Breast epithelium (tissue), 4 donors: ENCODE measurements at regions not wholly inside any gene's neighbourhood (a gene's known extent, or its start where the extent isn't known, plus 50 kb on each side); places are given as distances from the start of the nearest gene placed in this dataset.

Experiments
- DNase-seq, 2 donors: peaks; one replicate each; pipeline ENCODE4 v3.0.0-alpha.2; 2019; ENCODE audit warnings: low spot score in 2 of 2
- H3K27ac ChIP-seq, 2 donors: fragments of 200-600 bp; sonication (generic) in 1 of 2; one replicate each; pipeline ENCODE4 v1.5.1; 2016 to 2019; ENCODE audit warnings: mild to moderate bottlenecking in 1 of 2
- H3K27me3 ChIP-seq, 2 donors: fragments of 200-600 bp; sonication (generic) in 1 of 2; one replicate each; pipeline versions ENCODE4 v1.5.1 to v1.6.0; 2017 to 2019; ENCODE audit warnings: control low read depth in 1 of 2, mild to moderate bottlenecking in 1 of 2
- H3K36me3 ChIP-seq: fragments of 200-600 bp; one replicate; pipeline ENCODE4 v1.5.1; 2019
- H3K4me1 ChIP-seq, 2 donors: fragments of 200-600 bp; sonication (generic); one replicate each; pipeline ENCODE4 v1.5.1; 2016 to 2019; ENCODE audit warnings: control low read depth in 1 of 2
- H3K4me3 ChIP-seq, 3 donors: fragments of 200-600 bp; sonication (generic); 1 replicate in 2 of 3; 2 replicates in 1 of 3; pipeline ENCODE4 v1.5.1; 2016 to 2019; ENCODE audit warnings: mild to moderate bottlenecking in 3 of 3, moderate library complexity in 2 of 3
- H3K9me3 ChIP-seq, 2 donors: fragments of 200-600 bp; sonication (generic) in 1 of 2; one replicate each; pipeline ENCODE4 v1.5.1; 2016 to 2019; ENCODE audit warnings: control low read depth in 1 of 2
- POLR2A ChIP-seq: fragments of 450-650 bp; IDR thresholded peaks from one replicate; pipeline ENCODE4 v1.6.1; 2016; ENCODE audit warnings: antibody characterized with exemption, mild to moderate bottlenecking, moderate library complexity
- POLR2AphosphoS5 ChIP-seq, 3 donors: sonication (generic); formaldehyde crosslinking; IDR thresholded peaks; one replicate each; pipeline ENCODE4 v1.6.1; 2017; ENCODE audit warnings: antibody characterized with exemption in 3 of 3
- intact Hi-C: fragments of 100-400 bp; cut with DNase I; formaldehyde crosslinking; loops from one replicate; pipeline ENCODE4 v1.15.1; 2023; ENCODE audit warnings: low total_unique reads
- TF ChIP-seq, protein P1 (sequence below), 3 donors: fragments of 450-650 bp; IDR thresholded peaks; one replicate each; pipeline ENCODE4 v1.5.1; 2016 to 2017; ENCODE audit warnings: antibody characterized with exemption in 3 of 3, mild to moderate bottlenecking in 3 of 3, moderate library complexity in 3 of 3

DNA sequence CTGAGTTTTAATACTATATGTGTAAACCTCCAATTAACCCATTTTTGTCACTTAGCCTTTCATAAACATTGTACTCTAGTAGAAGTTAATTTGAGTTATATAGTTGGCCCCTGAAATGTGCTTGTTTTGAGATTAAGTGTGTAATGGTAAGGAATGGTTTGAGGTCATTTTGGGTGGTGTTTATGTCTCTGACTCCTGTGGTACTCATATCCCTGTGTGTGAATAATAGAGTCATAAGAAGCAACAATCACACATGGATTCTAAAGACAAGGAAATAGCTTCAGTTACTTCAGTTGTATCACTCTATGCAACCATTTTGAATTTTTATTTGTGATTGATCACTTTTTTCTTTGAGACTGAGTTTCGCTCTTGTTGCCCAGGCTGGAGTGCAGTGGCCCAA is 408.5 kb downstream of the MFSD1 start:
- DNase-seq: no peak
- no peaks in the 10 kb centered on the region for H3K36me3 ChIP-seq
- H3K27me3 ChIP-seq: no peaks in the 10 kb centered on the region
- no peaks in the 10 kb centered on the region for H3K4me1 ChIP-seq
- intact Hi-C loops: no loop called here
- H3K4me3 ChIP-seq: no peak overlapping the region
- no peak overlapping the region for H3K27ac ChIP-seq
- H3K9me3 ChIP-seq: no peaks in the 10 kb centered on the region
- no peak for TF ChIP-seq POLR2A
- no peak for TF ChIP-seq POLR2AphosphoS5 (IDR thresholded peaks at IDR 0.05)
- TF ChIP-seq, protein P1, sequence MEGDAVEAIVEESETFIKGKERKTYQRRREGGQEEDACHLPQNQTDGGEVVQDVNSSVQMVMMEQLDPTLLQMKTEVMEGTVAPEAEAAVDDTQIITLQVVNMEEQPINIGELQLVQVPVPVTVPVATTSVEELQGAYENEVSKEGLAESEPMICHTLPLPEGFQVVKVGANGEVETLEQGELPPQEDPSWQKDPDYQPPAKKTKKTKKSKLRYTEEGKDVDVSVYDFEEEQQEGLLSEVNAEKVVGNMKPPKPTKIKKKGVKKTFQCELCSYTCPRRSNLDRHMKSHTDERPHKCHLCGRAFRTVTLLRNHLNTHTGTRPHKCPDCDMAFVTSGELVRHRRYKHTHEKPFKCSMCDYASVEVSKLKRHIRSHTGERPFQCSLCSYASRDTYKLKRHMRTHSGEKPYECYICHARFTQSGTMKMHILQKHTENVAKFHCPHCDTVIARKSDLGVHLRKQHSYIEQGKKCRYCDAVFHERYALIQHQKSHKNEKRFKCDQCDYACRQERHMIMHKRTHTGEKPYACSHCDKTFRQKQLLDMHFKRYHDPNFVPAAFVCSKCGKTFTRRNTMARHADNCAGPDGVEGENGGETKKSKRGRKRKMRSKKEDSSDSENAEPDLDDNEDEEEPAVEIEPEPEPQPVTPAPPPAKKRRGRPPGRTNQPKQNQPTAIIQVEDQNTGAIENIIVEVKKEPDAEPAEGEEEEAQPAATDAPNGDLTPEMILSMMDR (IDR thresholded peaks at IDR 0.05): no peak

DNA sequence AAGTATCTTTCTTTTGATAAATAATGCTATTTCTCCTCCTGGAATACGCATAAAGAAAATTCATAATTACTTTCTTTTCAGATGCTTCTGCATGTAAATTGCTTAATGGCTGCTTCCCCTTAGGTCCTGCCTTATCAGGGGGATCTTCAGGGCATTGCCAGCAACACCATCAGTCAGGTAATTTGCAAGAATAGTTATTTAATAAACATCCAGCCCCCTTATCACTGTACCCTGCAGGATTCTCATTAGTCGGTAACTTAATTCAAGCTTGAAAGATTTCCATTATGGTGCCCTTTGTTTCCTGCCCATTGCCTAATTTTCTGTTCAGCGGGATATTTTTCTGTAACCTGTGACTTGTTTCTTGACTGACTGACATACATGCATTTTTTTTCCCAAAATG is 414.5 kb downstream of the MFSD1 start:
- H3K9me3 ChIP-seq: no peaks in the 10 kb centered on the region
- intact Hi-C loops: no loop called here
- no peak for DNase-seq
- no peaks in the 10 kb centered on the region for H3K27me3 ChIP-seq
- H3K4me1 ChIP-seq: no peaks in the 10 kb centered on the region
- H3K27ac ChIP-seq: no peak overlapping the region
- H3K36me3 ChIP-seq: no peaks in the 10 kb centered on the region
- no peak overlapping the region for H3K4me3 ChIP-seq
- no peak for TF ChIP-seq POLR2A
- TF ChIP-seq, protein P1 (IDR thresholded peaks at IDR 0.05): no peak
- no peak for TF ChIP-seq POLR2AphosphoS5 (IDR thresholded peaks at IDR 0.05)

DNA sequence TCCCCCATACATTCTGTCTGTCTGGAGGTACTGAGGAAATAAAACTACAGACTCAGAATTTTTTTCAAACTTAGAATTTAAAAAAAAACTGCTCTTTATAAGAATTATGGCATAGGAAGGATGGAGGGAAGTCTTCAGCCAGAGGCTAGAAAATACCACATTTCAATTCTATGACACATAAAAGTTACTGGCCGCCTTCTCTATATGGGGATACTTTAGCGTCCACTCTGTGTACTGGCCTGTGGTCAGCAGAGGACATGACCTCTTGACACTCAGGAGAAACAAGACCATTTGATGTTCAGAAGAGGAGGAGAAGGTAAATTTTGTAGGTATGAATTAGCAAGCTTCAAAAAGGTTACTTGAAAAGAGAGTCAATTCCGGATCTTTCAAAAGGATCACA is 417.4 kb downstream of the MFSD1 start:
- no peak overlapping the region for H3K4me3 ChIP-seq
- intact Hi-C loops: no loop called here
- no peak overlapping the region for H3K27ac ChIP-seq
- no peaks in the 10 kb centered on the region for H3K36me3 ChIP-seq
- H3K27me3 ChIP-seq: no peaks in the 10 kb centered on the region
- no peaks in the 10 kb centered on the region for H3K4me1 ChIP-seq
- TF ChIP-seq POLR2A: no peak
- TF ChIP-seq POLR2AphosphoS5 (IDR thresholded peaks at IDR 0.05): no peak
- TF ChIP-seq, protein P1 (IDR thresholded peaks at IDR 0.05): no peak
- H3K9me3 ChIP-seq: no peaks in the 10 kb centered on the region
- no peak for DNase-seq

DNA sequence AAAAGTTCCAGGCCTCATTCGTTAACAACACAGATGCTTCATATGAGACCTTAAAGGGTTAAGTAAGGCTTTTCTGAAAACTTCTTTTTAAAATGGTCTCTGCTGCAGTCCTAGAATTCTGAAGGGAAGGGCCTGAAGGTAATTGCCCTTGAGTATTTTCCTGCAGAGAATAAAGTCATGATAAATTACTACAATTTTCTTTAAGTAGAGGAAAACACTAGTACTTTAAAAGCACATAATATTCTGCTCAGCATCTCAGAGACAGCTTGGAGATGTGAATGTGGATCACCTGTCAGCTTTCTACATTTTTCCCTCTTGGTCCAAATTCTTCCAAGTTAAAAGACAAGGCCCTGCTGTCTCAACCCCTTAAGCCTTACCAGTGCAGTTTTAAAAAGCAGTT is 419.5 kb downstream of the MFSD1 start:
- DNase-seq: no peak
- Histone ChIP-seq H3K4me1 (no peaks in the 10 kb centered on the region), H3K27ac (no peak overlapping the region), H3K27me3 (no peaks in the 10 kb centered on the region), H3K9me3 (no peaks in the 10 kb centered on the region), H3K4me3 (no peak overlapping the region), H3K36me3 (no peaks in the 10 kb centered on the region)
- intact Hi-C loops: no loop called here
- TF ChIP-seq POLR2A: no peak
- no peak for TF ChIP-seq POLR2AphosphoS5 (IDR thresholded peaks at IDR 0.05)
- TF ChIP-seq, protein P1 (IDR thresholded peaks at IDR 0.05): no peak

DNA sequence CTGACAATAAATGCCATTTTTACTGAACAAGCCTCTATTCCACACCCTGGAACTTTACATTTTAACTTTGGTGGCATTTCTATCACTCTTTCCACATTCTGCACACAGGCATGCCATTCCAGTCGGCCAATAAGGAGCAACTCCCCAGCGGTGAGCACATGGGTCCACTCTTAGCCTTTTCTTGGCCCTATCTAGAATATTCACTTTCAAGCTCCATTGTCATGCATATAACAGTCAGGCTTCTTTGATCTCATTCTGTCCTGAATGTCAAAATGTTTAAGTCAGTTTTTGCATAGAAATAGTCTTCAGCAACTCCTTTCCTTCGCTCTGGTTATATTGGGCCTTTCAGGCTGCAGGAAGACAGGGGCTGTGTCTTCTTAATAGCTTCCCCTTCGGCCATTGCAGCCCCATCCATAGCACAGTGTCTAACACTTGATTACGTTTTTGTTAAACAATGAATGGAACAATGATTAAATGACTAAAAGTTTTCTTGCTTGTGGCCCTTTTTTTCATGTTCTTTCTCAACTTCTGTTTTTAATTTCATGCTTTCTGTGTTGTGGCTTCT is 427.3 kb downstream of the MFSD1 start:
- Histone ChIP-seq H3K4me1 (no peaks in the 10 kb centered on the region), H3K27ac (no peak overlapping the region), H3K4me3 (no peak overlapping the region), H3K9me3 (no peaks in the 10 kb centered on the region), H3K36me3 (no peaks in the 10 kb centered on the region), H3K27me3 (no peaks in the 10 kb centered on the region)
- no peak for DNase-seq
- intact Hi-C loops: loop anchor here (5.0 kb wide), 1 partner anchor 233 kb away; no protein-coding TSS in a partner anchor
- no peak for TF ChIP-seq POLR2AphosphoS5 (IDR thresholded peaks at IDR 0.05)
- TF ChIP-seq POLR2A: no peak
- TF ChIP-seq, protein P1 (IDR thresholded peaks at IDR 0.05): no peak
